ENCODE measurements at regions not wholly inside any gene's neighbourhood (a gene's known extent, or its start where the extent isn't known, plus 50 kb on each side); places are given as distances from the start of the nearest gene placed in this dataset.

DNA sequence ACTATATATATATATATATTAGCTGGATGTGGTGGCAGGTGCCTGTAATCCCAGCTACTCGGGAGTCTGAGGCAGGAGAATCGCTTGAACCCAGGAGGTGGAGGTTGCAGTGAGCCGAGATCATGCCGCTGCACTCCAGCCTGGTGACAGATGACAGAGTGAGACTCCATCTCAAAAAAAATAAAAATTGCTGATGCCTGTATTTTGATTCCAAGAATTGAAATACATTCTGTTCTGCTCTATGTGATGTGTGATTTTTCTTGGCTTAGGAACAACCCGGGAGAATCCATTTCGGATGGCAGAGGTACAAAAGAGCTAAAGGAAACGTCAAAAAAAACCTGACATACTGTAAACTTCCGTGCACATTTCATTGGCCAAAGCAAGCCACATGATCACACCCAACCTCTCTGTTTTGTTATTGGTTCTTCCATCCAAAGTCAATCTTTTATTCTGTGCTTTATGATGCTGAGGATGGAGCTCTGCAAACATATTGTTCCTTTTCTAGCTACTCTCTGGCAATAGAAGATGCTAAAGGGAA is 478.1 kb upstream of the MAP2 start:
- no peaks in the 10 kb centered on the region for H3K27me3 ChIP-seq (replicated peaks in 1 of 4; ENCODE audit: control insufficient read depth in 3 of 4, extremely low read depth in 1 of 4, insufficient read depth in 3 of 4, low read length in 3 of 4)
- no peak overlapping the region for H3K18ac ChIP-seq (ENCODE audit: extremely low read depth, low read length)
- no peak overlapping the region for H4K91ac ChIP-seq (replicated peaks; ENCODE audit: insufficient read length, low read length)
- no peaks in the 10 kb centered on the region; a peak in 1 of 7 replicates for H3K4me1 ChIP-seq (replicated peaks in 1 of 4; ENCODE audit: control insufficient read depth in 3 of 4, insufficient read depth in 4 of 4, low read length in 3 of 4)
- 78% methylated on average over 8 of the region's 8 CpGs; no CpG with 5 or more reads in 1 of the 2 experiments for WGBS, 2 experiments (ENCODE audit: extremely low coverage in 1 of 2, insufficient coverage in 1 of 2, insufficient read length in 1 of 2, insufficient replicate concordance in 2 of 2, low coverage in 1 of 2, low lambda C conversion rate in 2 of 2, missing lambda C conversion rate in 1 of 2)
- no peak overlapping the region for H3K23ac ChIP-seq (ENCODE audit: insufficient read length)
- no peaks in the 10 kb centered on the region for H3K9me3 ChIP-seq (ENCODE audit: insufficient read depth in 2 of 2, low read depth in 1 of 2, low read length in 1 of 2)
- H2AFZ ChIP-seq (ENCODE audit: low read length) = no peak overlapping the region
- ChIA-PET POLR2A (ENCODE audit: partially characterized antibody) (no interaction called here), CTCF (ENCODE audit: partially characterized antibody) (no interaction called here)
- H2BK120ac ChIP-seq (replicated peaks; ENCODE audit: low read depth, low read length) = no peak overlapping the region
- H3K23me2 ChIP-seq (ENCODE audit: low read depth, low read length) = no peaks in the 10 kb centered on the region
- DNase-seq (ENCODE audit: low read depth in 1 of 2, low spot score in 2 of 2) = no peak
- H2BK15ac ChIP-seq (ENCODE audit: low read length) = no peak overlapping the region
- H3K9ac ChIP-seq (replicated peaks in 1 of 4; ENCODE audit: extremely low read depth in 1 of 4, low read depth in 3 of 4, low read length in 3 of 4) = no peak overlapping the region
- no peak overlapping the region for H3K56ac ChIP-seq (replicated peaks; ENCODE audit: insufficient read length, low read depth, low read length)
- no peak overlapping the region for H2BK5ac ChIP-seq (ENCODE audit: low read depth, low read length)
- H3K4me3 ChIP-seq (ENCODE audit: extremely low read depth in 1 of 4, insufficient read depth in 2 of 4, low read depth in 3 of 4, low read length in 4 of 4) = no peak overlapping the region
- H3K4me2 ChIP-seq (ENCODE audit: insufficient read depth in 1 of 2, low read depth in 2 of 2, low read length in 2 of 2) = no peak overlapping the region
- no peak overlapping the region for H3K27ac ChIP-seq (ENCODE audit: low read depth, low read length)
- H2AK5ac ChIP-seq (ENCODE audit: low read depth, low read length) = no peak overlapping the region
- H4K8ac ChIP-seq (ENCODE audit: extremely low read depth, insufficient read depth, low read length) = no peak overlapping the region
- no peak for FAIRE-seq
- H4K20me1 ChIP-seq (replicated peaks in 1 of 2; ENCODE audit: control insufficient read depth in 1 of 2, insufficient read depth in 2 of 2, low read length in 2 of 2) = no peaks in the 10 kb centered on the region
- no peak overlapping the region for H2BK20ac ChIP-seq (ENCODE audit: low read length)
- TF ChIP-seq JUND (IDR thresholded peaks at IDR 0.05; ENCODE audit: low read length) = no peak
- no peak for TF ChIP-seq TBP (IDR thresholded peaks at IDR 0.05; ENCODE audit: low read depth, low read length)
- no peak for TF ChIP-seq RBBP5 (IDR thresholded peaks at IDR 0.05; ENCODE audit: borderline replicate concordance, low read depth, low read length)
- TF ChIP-seq HDAC2 (IDR thresholded peaks at IDR 0.05; ENCODE audit: borderline replicate concordance in 1 of 2, low read depth in 2 of 2, low read length in 2 of 2) = no peak
- no peak for TF ChIP-seq RAD21 (IDR thresholded peaks at IDR 0.05 in 1 of 2, conservative IDR thresholded peaks at IDR 0.05 in 1 of 2; ENCODE audit: low read depth in 2 of 2, low read length in 2 of 2)
- TF ChIP-seq GTF2F1 (IDR thresholded peaks at IDR 0.05; ENCODE audit: borderline replicate concordance, low read depth, low read length) = no peak
- TF ChIP-seq SRF (IDR thresholded peaks at IDR 0.05; ENCODE audit: low read depth, low read length) = no peak
- H3K14ac ChIP-seq (ENCODE audit: insufficient read length) = no peak overlapping the region
- H3K79me1 ChIP-seq (ENCODE audit: low read depth, low read length) = no peaks in the 10 kb centered on the region
- H3K36me3 ChIP-seq (ENCODE audit: control insufficient read depth in 2 of 4, insufficient read depth in 4 of 4, low read length in 3 of 4) = no peaks in the 10 kb centered on the region
- H3K79me2 ChIP-seq (ENCODE audit: control insufficient read depth in 1 of 2, insufficient read depth in 2 of 2, low read length in 2 of 2) = no peaks in the 10 kb centered on the region
- H4K5ac ChIP-seq (ENCODE audit: insufficient read length, low read depth, low read length) = no peak overlapping the region
- H3K4ac ChIP-seq (replicated peaks; ENCODE audit: insufficient read length, low read depth, low read length) = no peak overlapping the region
- no peak overlapping the region for H2BK12ac ChIP-seq (ENCODE audit: low read depth, low read length)
